ENCODE measurements at regions not wholly inside any gene's neighbourhood (a gene's known extent, or its start where the extent isn't known, plus 50 kb on each side); places are given as distances from the start of the nearest gene placed in this dataset.
"Not testable (repeated sequence)": the region's sequence is repeated elsewhere in the genome, so short reads cannot be mapped to it uniquely, and the experiment has no call there.

DNA sequence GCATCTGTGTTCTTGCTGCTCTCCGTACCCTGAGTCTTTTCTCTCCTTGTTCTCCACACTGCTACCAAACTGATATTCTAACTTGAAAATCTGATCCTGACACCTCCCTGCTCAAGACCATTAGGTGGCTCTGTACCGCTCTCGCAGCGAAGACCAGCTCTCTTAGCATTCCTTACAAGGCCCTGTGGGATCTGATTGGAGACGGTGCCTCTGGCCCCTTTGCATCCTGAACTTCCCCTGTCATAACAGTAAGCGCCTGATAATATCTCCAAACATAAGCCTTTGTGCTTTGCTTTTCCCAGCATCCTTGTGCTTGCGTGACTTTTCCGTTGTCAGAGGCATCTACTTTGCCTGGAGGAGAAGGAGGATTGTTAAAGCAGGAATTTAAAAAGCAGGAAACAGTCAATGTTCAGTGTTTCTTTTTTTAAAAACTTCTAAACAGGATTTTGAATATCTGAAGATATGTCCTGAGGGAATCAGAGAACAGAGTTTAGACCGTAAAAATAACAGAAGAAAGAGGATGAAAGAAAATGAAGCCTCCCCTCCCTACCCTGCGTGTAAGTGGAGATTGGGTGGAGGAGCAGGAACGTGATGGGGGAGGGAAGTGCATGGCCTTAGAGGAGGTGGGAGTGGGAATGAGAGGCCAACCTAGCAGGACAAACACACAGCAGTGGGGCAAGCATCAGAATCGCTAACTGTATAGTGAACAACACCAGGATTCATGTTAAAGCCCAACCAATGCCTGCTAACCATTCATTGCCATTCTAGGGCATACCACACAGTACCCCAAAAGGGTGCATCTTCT, 89.2 kb upstream of the STMND1 start:
- DNase-seq (ENCODE audit: low spot score), result peak; percentile 62

DNA sequence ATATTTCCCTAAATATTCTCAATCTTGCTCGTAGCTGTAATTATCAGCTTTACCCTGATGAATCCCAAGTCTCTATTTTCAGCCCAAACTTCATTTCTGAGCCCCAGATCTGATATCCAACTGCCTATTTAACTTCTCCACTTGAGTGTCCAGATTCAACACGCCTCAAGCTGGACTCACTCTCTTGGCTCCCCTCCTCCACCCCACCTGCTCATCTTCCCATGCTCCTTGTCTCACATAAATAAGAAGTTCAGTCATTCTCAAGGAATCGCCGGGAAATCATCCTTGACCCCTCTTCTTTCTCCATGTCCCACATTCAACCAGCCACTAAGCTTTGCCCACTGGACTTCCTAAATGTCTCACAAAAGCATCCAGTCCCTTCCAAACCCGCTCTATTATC, 89.9 kb upstream of the STMND1 start:
- no peak for DNase-seq (ENCODE audit: low spot score)

DNA sequence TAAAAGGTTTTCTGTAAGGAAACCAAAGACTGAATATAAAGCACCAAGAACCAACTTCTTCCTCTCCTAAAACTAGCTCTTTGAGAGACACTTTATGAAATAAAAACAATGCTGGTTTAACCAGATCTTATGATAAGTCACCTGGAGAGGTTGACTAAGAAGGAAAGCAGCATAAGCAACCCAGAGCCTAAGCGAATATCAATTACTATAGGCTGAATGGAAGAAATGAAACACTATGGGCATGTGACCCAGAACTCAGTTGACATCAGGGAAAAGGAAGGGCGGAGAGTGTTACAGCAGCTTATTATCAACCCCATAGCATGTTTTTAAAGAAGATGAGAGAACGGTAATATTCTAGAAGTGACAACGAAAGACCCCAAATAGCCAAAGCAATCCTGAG, 94.1 kb upstream of the STMND1 start:
- no peak for DNase-seq (ENCODE audit: low spot score)

DNA sequence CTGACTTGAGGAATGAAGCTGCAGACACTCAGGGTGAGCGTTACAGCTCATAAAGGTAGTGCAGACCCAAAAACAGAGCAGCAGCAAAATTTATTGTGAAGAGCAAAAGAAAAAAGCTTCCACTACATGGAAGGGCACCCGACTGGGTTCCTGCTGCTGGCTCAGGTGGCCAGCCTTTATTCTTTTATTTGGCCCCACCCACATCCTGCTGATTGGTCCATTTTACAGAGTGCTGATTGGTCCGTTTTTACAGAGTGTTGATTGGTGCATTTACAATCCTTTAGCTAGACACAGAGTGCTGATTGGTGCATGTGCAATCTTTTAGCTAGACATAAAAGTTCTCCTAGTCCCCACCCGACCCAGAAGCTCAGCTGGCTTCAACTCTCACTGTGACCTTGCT, 95.3 kb upstream of the STMND1 start:
- no peak for DNase-seq (ENCODE audit: low spot score)

DNA sequence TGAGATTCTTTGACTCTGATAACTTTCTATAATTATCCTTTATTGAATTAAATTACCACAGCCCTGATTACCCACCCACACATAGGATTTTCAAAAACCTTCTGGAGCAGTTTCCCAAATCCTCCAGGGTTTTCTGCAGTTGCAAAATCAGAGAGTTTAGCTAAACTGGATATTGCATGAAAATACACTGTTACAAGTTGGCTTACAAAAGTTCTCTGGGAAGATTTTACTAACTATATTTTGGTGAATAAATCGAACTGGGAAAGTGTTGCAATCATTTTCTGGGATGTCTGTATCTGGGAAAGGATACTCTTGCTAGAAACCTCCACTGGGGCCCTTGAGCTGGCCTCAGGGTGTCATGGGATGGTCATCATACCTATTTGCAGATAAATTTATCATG, 97.6 kb upstream of the STMND1 start:
- no peak for DNase-seq (ENCODE audit: low spot score)

DNA sequence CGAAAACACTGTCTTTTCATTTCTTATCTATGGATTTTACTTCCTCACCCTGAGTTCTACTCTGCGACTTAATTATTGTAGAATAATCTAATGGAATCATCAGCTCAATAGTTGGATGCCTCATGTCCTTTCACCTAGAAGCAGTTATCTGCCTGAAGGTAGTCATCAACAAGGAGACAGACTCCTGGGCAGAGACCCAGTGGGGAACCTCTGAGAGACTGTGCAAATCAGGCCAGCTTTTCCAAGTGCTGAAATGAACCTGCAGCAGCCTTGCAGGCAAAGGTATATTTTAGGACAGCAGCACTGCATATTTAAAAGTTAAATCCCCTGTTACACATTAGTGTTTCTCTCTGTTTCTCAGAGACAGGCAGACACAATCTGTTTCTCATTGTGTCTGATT, 99.7 kb upstream of the STMND1 start:
- no peak for DNase-seq (ENCODE audit: low spot score)

DNA sequence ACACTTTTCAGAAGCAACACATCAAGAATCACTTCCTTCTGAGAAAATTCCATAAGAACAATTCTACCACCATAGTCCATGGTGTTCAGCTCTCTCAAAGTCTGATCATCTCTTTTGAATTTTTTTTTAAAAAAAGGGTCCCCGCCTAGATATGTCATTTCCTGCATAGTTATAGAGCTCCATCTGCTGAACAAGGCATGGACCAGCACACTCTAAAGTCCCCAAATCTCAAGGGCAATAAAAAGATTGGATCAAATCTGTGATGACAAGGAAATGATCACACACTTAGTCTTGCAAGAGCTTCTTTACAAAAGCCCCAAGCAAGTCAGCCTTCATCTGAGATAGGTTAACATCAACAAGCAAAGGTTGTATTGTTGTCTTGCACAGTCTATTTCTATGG, 100.7 kb upstream of the STMND1 start:
- no peak for DNase-seq (ENCODE audit: low spot score)

DNA sequence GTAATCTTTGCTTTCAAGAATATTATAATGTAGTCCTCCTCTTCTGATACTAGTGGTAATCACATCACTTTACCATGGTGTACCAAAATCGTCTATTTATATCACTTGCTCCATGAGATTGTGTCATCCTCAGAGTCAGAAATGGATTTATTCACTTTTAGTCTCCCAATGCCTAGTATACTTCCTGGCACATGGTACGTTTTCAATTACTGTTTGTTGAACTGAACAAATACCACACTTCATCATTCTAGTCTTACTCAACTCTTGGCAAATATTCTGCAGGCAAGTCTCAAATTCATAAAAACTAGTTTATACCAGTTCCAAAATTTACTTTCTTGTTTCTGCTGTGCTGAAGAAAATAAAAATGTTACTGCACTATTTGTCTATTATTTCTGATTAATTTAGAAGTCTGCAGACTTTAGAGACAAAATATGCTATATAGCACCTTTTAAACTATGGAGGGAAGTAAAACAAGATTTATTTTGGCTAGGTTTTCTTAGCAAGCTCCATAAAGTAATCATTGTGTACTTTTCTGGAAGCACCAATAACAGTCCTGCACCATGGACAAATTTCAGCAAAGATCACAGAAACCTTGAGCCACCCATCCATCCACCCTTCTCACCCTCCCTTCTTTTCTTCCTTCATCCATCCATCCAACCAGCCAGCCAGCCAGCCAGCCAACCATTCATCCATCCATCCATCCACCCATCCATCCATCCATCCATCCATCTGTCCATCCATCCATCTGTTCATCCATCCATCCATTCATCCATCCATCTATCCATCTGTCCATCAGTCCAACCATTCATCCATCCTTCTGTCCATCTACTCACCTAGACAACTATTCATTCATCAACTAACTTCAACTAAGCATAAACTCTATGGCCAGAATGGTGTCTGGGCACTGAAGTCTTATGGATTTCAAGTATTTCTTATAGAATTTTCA, 102.1 kb upstream of the STMND1 start:
- no peak for DNase-seq (ENCODE audit: low spot score)

DNA sequence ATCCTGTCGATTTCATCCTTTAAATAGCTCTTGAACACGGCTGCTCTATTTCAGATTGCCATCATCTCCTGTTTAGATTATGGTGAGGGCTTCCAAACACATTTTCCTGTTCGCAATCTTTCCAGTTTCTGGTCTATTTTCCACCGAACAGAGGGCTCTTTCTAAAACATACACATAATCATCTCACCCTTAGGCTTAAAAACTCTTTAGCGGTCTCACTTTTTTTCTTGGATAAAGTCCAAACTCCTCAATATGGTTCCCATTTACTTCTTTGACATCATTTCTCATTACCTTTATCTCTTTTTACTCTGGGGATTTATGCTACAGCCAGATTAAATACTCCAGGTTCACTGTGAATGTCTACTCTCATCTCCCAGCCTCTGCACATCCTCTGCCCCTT, 103.4 kb upstream of the STMND1 start:
- DNase-seq (ENCODE audit: low spot score), result no peak

DNA sequence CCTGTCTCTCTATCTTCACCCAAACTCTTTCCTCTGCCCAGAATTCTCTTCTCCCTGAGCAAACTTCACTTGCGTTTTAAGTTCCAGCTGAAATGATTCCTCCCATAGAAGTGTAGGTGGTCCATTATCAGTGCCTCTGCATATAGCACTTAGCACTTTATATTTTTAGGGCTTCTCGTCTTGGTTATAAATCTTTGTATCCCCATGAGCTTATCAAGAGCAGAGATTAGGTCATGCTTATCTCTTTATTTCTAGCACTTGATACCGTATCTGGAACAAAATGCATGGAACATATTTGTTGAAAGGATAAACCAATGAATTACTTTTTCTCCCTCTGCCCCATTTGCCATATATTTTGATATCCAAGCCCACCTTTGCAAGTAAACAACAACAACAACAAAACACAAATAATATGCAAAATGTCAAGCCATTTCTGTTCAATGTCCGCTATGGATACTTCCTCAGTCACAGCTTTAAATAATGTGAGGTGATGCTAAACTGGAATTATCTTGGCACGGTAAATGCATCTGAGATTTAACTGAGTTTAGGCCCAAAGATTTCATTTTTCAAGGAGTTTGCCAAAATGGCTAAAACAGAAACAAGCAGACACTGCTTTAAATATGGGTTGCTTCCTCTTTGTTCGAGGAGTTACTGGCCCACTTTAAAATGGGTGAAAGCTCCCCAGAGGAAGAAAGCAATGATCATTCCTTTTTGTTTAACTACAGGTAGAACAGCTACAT, 106.2 kb upstream of the STMND1 start:
- no peak for DNase-seq (ENCODE audit: low spot score)

DNA sequence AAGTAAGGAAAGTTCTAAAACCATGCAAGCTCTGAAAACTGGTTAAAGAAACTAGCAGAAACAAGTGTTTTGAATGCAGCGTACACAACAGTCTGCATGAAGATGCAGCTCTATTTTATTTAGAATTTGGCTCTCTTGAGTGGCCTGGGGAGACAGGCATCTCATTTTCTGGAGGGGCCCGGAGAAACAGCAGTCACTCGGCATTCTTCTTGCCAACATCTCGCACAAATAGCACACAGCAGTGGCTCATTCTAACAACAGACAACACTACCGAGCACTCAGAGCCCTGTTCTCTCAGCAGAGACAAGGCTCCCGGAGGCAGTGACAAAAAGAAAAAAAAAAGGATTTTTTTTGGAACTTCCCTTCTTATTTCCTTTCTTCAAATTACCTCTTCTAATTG, 108.5 kb upstream of the STMND1 start:
- no peak for DNase-seq (ENCODE audit: low spot score)

DNA sequence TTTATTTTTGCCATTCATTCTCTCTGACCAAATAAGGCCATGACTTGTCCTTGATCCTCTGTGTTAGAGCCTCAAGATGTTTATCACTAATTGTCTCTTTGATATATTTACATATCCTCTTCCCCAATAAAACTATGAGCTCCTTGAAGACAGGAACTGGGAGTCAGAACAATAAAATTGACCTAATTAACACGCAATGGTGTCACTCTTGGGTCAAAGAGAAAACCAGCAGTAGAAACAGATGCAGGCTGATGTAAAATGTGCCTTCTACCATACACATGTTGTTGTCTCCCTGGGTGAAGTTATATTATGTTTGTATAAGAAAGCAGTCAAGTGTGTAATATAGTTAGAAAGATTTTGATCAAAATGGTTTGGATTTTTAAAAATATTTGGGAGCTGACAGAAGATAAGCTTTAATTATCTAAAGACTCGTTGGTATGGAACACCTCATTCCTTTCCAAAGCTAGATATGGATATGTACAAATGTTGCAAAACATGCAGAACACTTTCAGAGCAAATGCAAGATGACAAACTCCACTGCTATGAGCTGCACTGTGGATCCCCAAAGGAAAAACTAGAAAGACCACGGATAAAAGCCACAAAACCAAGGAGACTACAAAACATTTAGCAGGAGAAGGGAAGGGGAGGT, 109.7 kb upstream of the STMND1 start:
- DNase-seq (ENCODE audit: low spot score), result no peak

DNA sequence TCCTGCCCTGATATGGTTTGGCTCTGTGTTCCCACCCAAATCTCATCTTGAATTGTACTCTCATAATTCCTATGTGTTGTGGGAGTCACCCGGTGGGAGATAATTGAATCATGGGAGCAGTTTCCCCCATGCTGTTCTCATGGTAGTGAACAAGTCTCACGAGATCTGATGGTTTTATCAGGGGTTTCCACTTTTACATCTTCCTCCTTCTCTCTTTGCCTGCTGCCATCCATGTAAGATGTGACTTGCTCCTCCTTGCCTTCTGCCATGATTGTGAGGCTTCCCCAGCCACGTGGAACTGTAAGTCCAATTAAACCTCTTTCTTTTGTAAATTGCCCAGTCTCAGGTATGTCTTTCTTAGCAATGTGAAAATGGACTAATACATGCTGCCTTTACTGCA, 111.9 kb upstream of the STMND1 start:
- DNase-seq (ENCODE audit: low spot score), result not testable (repeated sequence)

DNA sequence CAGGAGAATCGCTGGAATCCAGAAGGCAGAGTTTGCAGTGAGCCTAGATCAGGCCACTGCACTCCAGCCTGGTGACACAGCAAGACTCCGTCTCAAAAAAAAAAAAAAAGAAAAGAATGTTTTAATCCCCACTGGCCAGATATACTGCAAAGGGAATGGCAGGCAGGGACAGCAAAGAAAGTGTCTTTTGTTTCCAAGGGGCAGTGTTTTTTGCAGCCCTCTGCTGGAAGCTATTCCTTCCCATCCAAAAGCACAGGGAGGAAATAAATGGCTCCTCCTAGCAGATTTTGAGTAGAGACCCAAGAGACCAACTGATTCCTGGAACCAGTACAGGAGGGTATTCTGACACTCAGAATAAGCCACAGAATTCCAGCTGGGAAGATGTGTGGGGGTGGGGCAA, 112.5 kb upstream of the STMND1 start:
- no peak for DNase-seq (ENCODE audit: low spot score)

DNA sequence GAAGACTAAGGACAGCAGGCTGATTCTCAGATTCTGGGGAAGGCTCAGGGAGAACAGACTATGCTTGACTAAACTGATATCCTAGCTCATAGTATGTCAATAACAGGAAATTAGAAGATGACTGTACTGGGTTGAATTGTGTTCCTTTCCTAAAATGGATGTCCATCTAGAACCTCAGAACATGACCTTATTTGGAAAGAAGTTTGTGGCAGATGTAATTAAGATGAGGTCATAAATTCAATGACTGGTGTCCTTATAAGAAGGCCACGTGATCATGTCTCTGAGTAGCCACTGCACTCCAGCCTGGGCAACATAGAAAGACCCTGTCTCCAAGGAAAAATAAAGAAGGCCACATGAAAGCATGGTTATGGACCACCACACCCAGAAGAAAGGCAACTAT, 113.9 kb upstream of the STMND1 start:
- DNase-seq (ENCODE audit: low spot score), result no peak

DNA sequence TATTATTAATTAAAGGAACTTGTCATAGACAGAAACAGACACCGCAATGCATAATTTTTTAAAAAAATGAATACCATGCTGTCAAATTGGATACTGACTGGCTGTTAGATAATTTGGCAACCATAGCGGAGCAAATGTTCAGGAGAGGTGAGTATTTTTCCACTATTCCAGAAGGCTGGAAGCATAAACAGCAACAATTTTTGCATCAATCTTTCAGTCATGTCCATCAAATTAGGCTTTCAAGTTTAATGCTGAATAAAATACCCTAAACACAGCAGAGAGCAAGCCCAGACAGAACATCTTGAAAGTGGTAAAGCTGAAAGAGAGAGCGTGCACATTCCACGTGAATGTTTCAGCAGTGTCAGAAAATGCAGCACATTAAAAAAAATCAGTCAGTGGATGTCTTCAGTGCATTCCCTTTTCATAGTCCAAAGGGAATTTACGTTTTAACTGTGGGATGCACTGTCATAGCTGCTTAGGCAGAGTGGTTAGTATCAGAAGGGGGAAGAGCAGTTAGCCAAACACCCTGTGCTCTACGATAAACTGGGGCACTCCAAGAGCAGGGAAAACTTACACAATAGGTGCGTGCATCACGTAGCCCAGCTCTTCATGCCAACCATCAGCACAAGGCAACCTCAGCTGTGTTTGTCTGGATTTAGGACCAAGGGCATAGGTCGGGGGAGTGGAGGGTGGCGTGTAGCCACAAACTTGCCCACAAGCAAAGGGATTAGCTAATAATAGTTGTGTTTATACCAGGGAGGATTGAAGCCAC, 116.2 kb upstream of the STMND1 start:
- DNase-seq (ENCODE audit: low spot score), result peak; percentile 61

DNA sequence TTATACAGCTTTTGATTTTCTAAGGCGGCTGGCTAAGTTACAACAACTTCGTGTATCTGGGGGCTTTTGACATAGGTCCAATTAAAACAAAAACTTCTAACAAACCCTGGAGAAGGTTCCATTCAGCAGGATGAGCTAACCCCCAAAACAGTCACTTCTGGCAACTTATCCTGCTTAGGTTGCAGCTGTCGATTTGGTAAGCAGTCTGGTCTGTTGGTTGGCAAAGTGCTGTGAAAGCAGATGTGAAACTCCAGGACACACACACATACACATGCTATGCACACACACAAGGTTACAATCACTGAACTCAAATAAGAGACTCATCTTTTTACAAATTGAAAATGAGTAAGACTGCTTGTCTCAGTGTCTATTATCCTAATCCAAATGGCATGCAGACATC, 119.0 kb upstream of the STMND1 start:
- no peak for DNase-seq (ENCODE audit: low spot score)

DNA sequence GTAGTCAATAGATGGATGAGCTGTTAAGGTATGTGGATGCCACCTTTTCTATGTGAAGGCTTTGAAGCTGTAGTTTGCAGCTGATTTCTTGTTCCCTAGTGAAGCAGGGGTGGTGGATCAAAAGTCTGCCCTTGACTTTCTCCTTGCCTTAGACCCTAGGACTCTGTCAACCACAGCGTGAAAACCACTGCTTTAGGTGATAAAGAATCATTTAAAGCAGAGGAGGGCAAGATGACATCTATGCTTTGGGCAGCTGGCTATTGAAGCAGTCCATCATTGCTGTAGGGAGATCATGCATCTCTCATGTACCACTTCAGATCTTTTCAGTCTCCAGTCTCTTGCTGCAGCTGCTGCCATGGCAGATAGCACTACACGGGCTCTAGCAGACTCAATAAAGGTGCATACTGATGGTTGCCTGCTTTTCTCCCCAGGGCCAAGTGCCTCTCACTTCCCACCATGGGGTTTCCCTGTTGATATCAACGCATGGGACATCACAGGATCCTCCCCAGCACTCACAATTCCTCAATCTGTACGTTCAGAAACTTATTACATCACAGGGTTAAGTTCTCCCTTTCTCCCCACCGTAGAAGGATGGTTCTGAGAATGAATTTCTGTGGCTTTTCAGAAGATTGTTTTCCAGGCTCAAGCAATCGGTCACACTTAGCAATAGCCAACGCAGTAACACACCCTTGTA, 122.0 kb upstream of the STMND1 start:
- DNase-seq (ENCODE audit: low spot score), result no peak

DNA sequence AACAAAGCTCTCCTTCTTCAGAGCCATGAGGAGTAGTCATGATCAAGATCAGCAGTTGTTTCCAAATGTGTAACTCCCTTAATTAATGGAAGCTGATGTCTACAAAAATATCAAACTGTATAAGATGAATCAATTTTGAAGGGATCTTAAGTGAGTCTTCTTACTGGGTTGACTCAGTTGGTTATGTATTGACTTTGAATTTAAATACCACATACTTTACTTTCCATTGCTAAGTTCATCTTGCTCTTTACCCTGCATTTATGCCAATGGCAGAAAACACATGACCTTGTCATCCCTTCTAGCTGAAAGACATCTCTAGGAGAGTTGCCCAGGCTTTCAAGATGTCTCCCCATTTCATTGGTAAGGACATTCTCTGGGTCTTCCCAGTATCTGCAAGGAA, 123.2 kb upstream of the STMND1 start:
- no peak for DNase-seq (ENCODE audit: low spot score)

DNA sequence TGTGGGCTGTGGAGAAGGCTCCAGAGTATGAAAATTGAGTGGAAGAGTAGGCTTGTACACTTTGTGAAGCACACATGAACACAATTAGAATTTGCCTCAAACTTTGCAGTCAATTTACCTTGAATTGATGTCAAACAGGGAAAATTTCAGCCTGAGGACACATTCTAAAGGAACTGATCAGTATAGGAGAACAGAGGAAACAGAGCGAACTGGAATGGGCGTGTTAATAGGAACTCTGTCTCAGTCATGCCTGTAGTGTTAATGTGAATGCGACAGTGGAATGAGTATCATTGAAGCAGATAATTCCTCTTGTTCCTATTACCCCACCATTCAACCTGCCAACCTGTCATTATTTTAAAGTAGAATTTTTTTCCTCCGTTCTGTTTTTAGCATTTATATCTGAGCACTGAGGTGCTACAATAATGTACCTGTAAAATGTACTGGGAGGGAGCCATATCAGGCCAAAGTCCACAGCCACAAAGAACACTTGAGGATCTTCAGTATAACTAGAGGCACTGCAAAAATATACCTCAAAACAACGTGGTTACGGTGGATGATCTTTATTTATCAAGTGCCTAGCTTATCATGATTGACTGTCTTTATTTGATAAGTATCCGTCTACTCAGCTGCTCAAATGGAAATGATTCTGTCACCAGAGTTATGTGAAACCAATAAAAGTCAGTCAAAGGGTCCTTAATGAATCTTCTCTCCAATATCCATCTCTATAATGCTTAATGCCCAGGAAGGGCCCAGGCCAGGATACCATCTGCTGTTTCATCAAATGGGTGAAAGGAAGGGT, 125.3 kb upstream of the STMND1 start:
- no peak for DNase-seq (ENCODE audit: low spot score)

Measured in ureter (tissue), 1 donor.